GM20000 (cell line): ENCODE measurements at regions not wholly inside any gene's neighbourhood (a gene's known extent, or its start where the extent isn't known, plus 50 kb on each side); places are given as distances from the start of the nearest gene placed in this dataset.
"Not testable (repeated sequence)": the region's sequence is repeated elsewhere in the genome, so short reads cannot be mapped to it uniquely, and the experiment has no call there.

ENCODE experiments used
- DNase-seq: peaks from one replicate; pipeline ENCODE4 v3.0.0; 2012; ENCODE audit warnings: low spot score
- CTCF ChIP-seq: IDR thresholded peaks from 2 replicates; pipeline ENCODE4 v1.5.1; 2012; ENCODE audit warnings: mild to moderate bottlenecking, control low read depth; ENCODE audit errors: extremely low read depth, missing control alignments

- TF ChIP-seq CTCF: no peak
- no peak for DNase-seq
Observed at GRCh38 chr12:111260732-111261131, 108.2 kb downstream of the PHETA1 start.

GRCh38 chr12:111259231-111259630 lies 109.7 kb downstream of the PHETA1 start:
- TF ChIP-seq CTCF: no peak
- DNase-seq: no peak

GRCh38 chr12:111258081-111258480 lies 110.8 kb downstream of the PHETA1 start:
- DNase-seq: not testable (repeated sequence)

DNA sequence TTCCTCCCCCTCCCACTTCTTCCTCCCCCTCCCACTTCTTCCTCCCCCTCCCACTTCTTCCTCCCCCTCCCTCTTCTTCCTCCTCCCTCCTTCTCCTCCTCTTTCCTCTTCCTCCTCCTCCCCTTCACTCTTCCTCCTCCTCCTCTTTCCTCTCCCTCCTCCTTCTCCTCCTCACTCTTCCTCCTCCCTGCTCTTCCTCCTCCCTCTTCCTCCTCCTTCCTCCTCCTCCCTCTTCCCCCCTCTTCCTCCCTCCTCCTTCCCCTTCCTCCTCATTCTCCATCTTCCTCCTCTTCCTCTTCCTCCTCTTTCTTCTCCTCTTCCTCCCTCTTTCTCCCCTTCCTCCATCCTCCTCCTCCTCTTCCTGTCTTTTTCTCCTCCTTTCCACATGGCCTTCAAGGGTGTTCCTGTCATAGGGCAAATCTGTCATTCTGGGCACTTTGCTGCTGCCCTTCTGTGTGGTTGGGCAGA lies 111.4 kb downstream of the PHETA1 start:
- TF ChIP-seq CTCF: no peak
- no peak for DNase-seq

DNA sequence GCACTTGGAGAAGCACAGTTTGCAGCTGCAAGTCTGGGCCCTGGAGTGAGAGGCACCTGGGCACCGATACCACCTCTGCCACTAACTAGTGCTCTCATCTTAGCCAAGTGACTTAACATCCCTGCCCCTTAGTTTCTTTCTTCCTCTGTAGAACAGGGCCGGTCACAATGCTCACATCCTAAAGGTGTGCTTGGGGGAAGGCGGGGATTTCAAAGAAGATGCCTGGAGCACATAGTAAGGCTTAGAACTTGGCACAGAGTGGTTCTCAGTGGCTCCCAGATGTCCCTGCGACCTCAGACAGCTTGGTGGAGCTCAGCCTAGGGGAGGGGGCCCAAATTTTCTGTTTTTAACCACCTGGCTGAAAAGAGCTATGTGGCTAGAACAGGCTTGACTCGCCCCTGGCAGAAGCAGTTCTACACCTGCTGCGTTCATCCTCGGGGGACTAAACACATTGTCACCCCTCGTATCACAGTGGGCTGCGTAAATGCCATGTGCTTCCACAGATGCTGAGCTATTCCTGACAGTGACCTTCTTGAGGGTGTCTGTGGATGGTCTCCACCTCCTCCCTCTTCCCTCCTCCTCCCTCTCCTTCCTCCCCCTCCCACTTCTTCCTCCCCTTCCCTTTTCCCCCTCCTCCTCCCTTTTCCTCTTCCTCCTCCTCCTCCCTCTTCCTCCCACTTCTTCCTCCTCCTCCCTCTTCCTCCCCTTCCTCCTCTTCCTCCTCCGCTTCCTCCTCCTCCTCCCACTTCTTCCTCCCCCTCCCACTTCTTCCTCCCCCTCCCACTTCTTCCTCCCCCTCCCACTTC lies 112.1 kb downstream of the PHETA1 start:
- TF ChIP-seq CTCF: no peak
- DNase-seq: no peak

- no peak for DNase-seq
- TF ChIP-seq CTCF: no peak
Observed at GRCh38 chr12:111255261-111255660, 113.6 kb downstream of the PHETA1 start.

DNA sequence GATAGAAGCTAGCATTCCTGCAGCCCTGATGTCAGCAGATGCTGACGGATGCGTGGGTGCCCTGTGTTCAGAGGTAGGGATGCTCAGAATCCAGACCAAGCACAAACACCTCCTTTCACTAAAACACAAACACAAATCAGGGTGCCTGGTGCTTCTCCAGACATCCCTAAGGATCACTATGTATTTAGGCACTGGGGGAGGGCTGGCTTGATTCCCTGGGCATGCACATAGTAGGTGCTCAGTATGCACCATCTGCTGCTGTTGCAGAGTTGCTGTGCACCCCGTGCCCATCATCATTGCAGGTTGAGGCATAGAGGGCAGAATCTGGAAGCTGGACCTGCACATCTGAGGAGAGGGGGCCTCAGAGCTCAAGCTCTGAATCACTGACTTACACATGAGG lies 114.8 kb downstream of the PHETA1 start:
- no peak for DNase-seq
- no peak for TF ChIP-seq CTCF

GRCh38 chr12:111253213-111253612 lies 115.7 kb downstream of the PHETA1 start:
- no peak for DNase-seq
- TF ChIP-seq CTCF: no peak
